ENCODE measurements at regions not wholly inside any gene's neighbourhood (a gene's known extent, or its start where the extent isn't known, plus 50 kb on each side); places are given as distances from the start of the nearest gene placed in this dataset.

- in situ Hi-C loops (cut with MboI; ENCODE audit: low pct_unique_long_range_greater_than_20kb, low sequenced_read_pairs, unreplicated experiment), result no loop called here
- no peak for DNase-seq (ENCODE audit: low spot score)
- TF ChIP-seq CTCF (IDR thresholded peaks at IDR 0.05; ENCODE audit: extremely low read depth, insufficient read depth, missing control alignments), result no peak
Observed at GRCh38 chr1:117682372-117682771, 76.5 kb downstream of the TENT5C start.

- in situ Hi-C loops (cut with MboI; ENCODE audit: low pct_unique_long_range_greater_than_20kb, low sequenced_read_pairs, unreplicated experiment), result no loop called here
- TF ChIP-seq CTCF (IDR thresholded peaks at IDR 0.05; ENCODE audit: extremely low read depth, insufficient read depth, missing control alignments), result no peak
- DNase-seq (ENCODE audit: low spot score), result no peak
Observed at GRCh38 chr1:117683571-117684285, 77.9 kb downstream of the TENT5C start.

GRCh38 chr1:117685936-117686806, 80.3 kb downstream of the TENT5C start:
- in situ Hi-C loops (cut with MboI; ENCODE audit: low pct_unique_long_range_greater_than_20kb, low sequenced_read_pairs, unreplicated experiment), result no loop called here
- no peak for TF ChIP-seq CTCF (IDR thresholded peaks at IDR 0.05; ENCODE audit: extremely low read depth, insufficient read depth, missing control alignments)
- DNase-seq (ENCODE audit: low spot score), result no peak

- no peak for TF ChIP-seq CTCF (IDR thresholded peaks at IDR 0.05; ENCODE audit: extremely low read depth, insufficient read depth, missing control alignments)
- no peak for DNase-seq (ENCODE audit: low spot score)
- in situ Hi-C loops (cut with MboI; ENCODE audit: low pct_unique_long_range_greater_than_20kb, low sequenced_read_pairs, unreplicated experiment), result no loop called here
Observed at GRCh38 chr1:117686907-117687306, 81.1 kb downstream of the TENT5C start.

GRCh38 chr1:117689997-117690625, 84.3 kb downstream of the TENT5C start:
- TF ChIP-seq CTCF (IDR thresholded peaks at IDR 0.05; ENCODE audit: extremely low read depth, insufficient read depth, missing control alignments), result no peak
- no peak for DNase-seq (ENCODE audit: low spot score)
- in situ Hi-C loops (cut with MboI; ENCODE audit: low pct_unique_long_range_greater_than_20kb, low sequenced_read_pairs, unreplicated experiment), result no loop called here

- in situ Hi-C loops (cut with MboI; ENCODE audit: low pct_unique_long_range_greater_than_20kb, low sequenced_read_pairs, unreplicated experiment), result no loop called here
- DNase-seq (ENCODE audit: low spot score), result no peak
- no peak for TF ChIP-seq CTCF (IDR thresholded peaks at IDR 0.05; ENCODE audit: extremely low read depth, insufficient read depth, missing control alignments)
Observed at GRCh38 chr1:117691942-117692341, 86.1 kb downstream of the TENT5C start.
